Keratinocyte (primary cell): ENCODE measurements at regions not wholly inside any gene's neighbourhood (a gene's known extent, or its start where the extent isn't known, plus 50 kb on each side); places are given as distances from the start of the nearest gene placed in this dataset.

ENCODE experiments used
- DNase-seq: peaks from one replicate; pipeline ENCODE4 v3.0.0-alpha.2; 2011; ENCODE audit warnings: low read depth, missing footprints, low spot score
- FAIRE-seq: peaks from 2 replicates; lab custom pipeline; 2011; peaks lifted over from hg19 to GRCh38; lab: Jason Lieb, UNC
- H2AFZ ChIP-seq: 2 replicates; pipeline ENCODE4 v1.6.0; 2012; ENCODE audit warnings: low read length, control low read depth, inconsistent platforms; ENCODE audit not compliant: control insufficient read depth
- H3K27ac ChIP-seq: 2 replicates; pipeline ENCODE4 v1.5.1; 2011; ENCODE audit warnings: low read length; ENCODE audit not compliant: control insufficient read depth, insufficient read depth
- H3K27me3 ChIP-seq: 3 replicates; pipeline ENCODE4 v1.6.0; 2011; ENCODE audit warnings: low read length; ENCODE audit not compliant: control insufficient read depth, insufficient read depth; ENCODE audit errors: extremely low read depth
- H3K36me3 ChIP-seq, 2 experiments: 2 replicates in 1 of 2; 3 replicates in 1 of 2; pipeline ENCODE4 v1.5.1; 2011; ENCODE audit warnings: low read length in 2 of 2, mild to moderate bottlenecking in 1 of 2; ENCODE audit not compliant: control insufficient read depth in 2 of 2, insufficient read depth in 2 of 2; ENCODE audit errors: extremely low read depth in 1 of 2
- H3K4me1 ChIP-seq: 3 replicates; pipeline ENCODE4 v1.5.1; 2011; ENCODE audit warnings: low read length; ENCODE audit not compliant: control insufficient read depth, insufficient read depth; ENCODE audit errors: extremely low read depth
- H3K4me2 ChIP-seq: 3 replicates; pipeline ENCODE4 v1.6.0; 2011; ENCODE audit warnings: low read depth, low read length; ENCODE audit not compliant: control insufficient read depth, insufficient read depth; ENCODE audit errors: extremely low read depth
- H3K4me3 ChIP-seq, 3 experiments: fragments of 200-600 bp in 1 of 3; sonication (generic) in 1 of 3; 2 replicates in 2 of 3; 3 replicates in 1 of 3; pipeline ENCODE4 v1.5.1; 2011 to 2016; ENCODE audit warnings: low read length in 3 of 3, mild to moderate bottlenecking in 3 of 3, control low read depth in 2 of 3, inconsistent platforms in 1 of 3, low read depth in 1 of 3, mixed read lengths in 1 of 3, mixed run types in 1 of 3, moderate library complexity in 1 of 3; ENCODE audit not compliant: control insufficient read depth in 2 of 3, insufficient read depth in 2 of 3; ENCODE audit errors: extremely low read depth in 1 of 3
- H3K79me2 ChIP-seq: 2 replicates; pipeline ENCODE4 v1.6.0; 2012; ENCODE audit warnings: low read length; ENCODE audit not compliant: control insufficient read depth, insufficient read depth
- H3K9ac ChIP-seq: 3 replicates; pipeline ENCODE4 v1.6.0; 2011; ENCODE audit warnings: low read length; ENCODE audit not compliant: control insufficient read depth, insufficient read depth; ENCODE audit errors: extremely low read depth
- H3K9me1 ChIP-seq: 3 replicates; pipeline ENCODE4 v1.6.0; 2011; ENCODE audit warnings: low read length; ENCODE audit not compliant: control insufficient read depth, insufficient read depth; ENCODE audit errors: extremely low read depth
- H3K9me3 ChIP-seq: 2 replicates; pipeline ENCODE4 v1.5.1; 2012; ENCODE audit warnings: low read depth, low read length; ENCODE audit not compliant: control insufficient read depth
- H4K20me1 ChIP-seq: 3 replicates; pipeline ENCODE4 v1.6.0; 2011; ENCODE audit warnings: low read length; ENCODE audit not compliant: control insufficient read depth, insufficient read depth; ENCODE audit errors: extremely low read depth
- EZH2 ChIP-seq: IDR thresholded peaks from one replicate; pipeline ENCODE4 v1.6.1; 2012; ENCODE audit warnings: inconsistent platforms, mild to moderate bottlenecking, low read length, moderate library complexity
- dilution Hi-C: fragments of 300-500 bp; cut with MboI; formaldehyde crosslinking; loops from one replicate; pipeline ENCODE4 v1.7.0; 2020; ENCODE audit warnings: low sequenced_read_pairs; ENCODE audit not compliant: extremely low pct_ligation_motif_present
- TF ChIP-seq, protein P1 (sequence below), 3 experiments: IDR thresholded peaks in 1 of 3; conservative IDR thresholded peaks in 1 of 3; optimal IDR thresholded peaks in 1 of 3; 2 replicates in 2 of 3; 3 replicates in 1 of 3; pipeline versions ENCODE3 to v1.5.1; 2011; ENCODE audit warnings: low read length in 3 of 3, mild to moderate bottlenecking in 3 of 3, moderate library complexity in 2 of 3, control low read depth in 1 of 3, inconsistent platforms in 1 of 3; ENCODE audit not compliant: insufficient read depth in 2 of 3; ENCODE audit errors: extremely low read depth in 1 of 3

DNA sequence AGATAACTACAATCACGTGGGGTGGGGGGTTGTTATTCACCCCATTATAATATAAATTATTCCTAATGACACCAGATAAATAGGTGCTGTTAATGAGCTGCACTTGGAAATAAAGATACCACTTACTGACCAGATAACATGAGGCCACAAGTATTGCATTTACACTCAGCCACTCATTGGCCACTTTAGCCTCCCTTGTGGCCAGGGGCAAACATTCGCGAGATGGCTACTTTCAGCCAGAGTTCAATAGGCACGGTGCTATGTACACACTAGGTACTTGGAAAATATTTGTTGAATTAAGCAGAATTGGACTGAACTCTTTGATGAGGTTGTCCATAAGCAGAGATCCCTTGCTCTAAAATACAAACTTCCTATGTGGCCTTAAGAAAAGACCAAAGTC is 713.7 kb upstream of the TENM3 start:
- H3K27ac ChIP-seq, result no peak overlapping the region
- H3K27me3 ChIP-seq, result no peaks in the 10 kb centered on the region
- H4K20me1 ChIP-seq, result no peaks in the 10 kb centered on the region
- no peak for DNase-seq
- no peak overlapping the region for H3K9ac ChIP-seq
- no peaks in the 10 kb centered on the region for H3K9me1 ChIP-seq
- TF ChIP-seq, protein P1, sequence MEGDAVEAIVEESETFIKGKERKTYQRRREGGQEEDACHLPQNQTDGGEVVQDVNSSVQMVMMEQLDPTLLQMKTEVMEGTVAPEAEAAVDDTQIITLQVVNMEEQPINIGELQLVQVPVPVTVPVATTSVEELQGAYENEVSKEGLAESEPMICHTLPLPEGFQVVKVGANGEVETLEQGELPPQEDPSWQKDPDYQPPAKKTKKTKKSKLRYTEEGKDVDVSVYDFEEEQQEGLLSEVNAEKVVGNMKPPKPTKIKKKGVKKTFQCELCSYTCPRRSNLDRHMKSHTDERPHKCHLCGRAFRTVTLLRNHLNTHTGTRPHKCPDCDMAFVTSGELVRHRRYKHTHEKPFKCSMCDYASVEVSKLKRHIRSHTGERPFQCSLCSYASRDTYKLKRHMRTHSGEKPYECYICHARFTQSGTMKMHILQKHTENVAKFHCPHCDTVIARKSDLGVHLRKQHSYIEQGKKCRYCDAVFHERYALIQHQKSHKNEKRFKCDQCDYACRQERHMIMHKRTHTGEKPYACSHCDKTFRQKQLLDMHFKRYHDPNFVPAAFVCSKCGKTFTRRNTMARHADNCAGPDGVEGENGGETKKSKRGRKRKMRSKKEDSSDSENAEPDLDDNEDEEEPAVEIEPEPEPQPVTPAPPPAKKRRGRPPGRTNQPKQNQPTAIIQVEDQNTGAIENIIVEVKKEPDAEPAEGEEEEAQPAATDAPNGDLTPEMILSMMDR (optimal IDR thresholded peaks at IDR 0.05 in 1 of 3, IDR thresholded peaks at IDR 0.05 in 1 of 3, conservative IDR thresholded peaks at IDR 0.05 in 1 of 3; ENCODE audit: extremely low read depth in 1 of 3, insufficient read depth in 2 of 3, low read length in 3 of 3), result no peak
- TF ChIP-seq EZH2, result no peak
- dilution Hi-C loops, result no loop called here
- H3K9me3 ChIP-seq, result no peaks in the 10 kb centered on the region
- no peak overlapping the region for H2AFZ ChIP-seq
- no peak overlapping the region for H3K4me3 ChIP-seq
- no peak for FAIRE-seq
- no peak overlapping the region for H3K4me2 ChIP-seq
- no peaks in the 10 kb centered on the region for H3K4me1 ChIP-seq
- no peaks in the 10 kb centered on the region for H3K36me3 ChIP-seq
- H3K79me2 ChIP-seq, result no peaks in the 10 kb centered on the region

DNA sequence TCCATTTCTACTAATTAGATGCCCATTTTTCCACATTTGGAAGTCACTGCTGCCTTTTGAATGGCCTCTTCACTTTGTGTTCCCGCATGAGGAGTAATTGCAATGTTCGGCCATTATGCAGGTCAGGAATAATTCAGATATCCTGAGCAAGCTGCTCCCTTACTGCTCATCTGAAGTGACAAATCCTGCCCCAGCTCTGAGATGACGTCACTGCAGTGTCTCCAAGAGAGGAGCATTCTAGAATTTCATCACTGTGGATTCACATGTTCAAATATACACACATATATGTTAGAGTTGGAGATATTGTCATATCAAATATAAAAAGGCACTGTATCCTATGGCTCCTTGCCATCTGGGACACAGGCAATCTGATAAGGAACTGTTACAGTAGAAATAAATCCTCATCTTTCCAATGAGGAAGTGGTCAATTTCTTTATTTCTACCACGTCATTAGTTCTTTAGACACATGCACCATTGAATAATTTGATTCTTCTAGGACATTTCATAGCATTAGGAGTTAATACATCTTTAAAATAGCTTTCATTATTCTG is 706.9 kb upstream of the TENM3 start:
- no peaks in the 10 kb centered on the region for H3K9me3 ChIP-seq
- H3K36me3 ChIP-seq, result no peaks in the 10 kb centered on the region
- H3K79me2 ChIP-seq, result no peaks in the 10 kb centered on the region
- dilution Hi-C loops, result no loop called here
- H3K9ac ChIP-seq, result no peak overlapping the region
- no peaks in the 10 kb centered on the region for H4K20me1 ChIP-seq
- H2AFZ ChIP-seq, result no peak overlapping the region
- no peak overlapping the region for H3K27ac ChIP-seq
- no peaks in the 10 kb centered on the region for H3K4me1 ChIP-seq
- FAIRE-seq, result no peak
- no peak overlapping the region for H3K4me2 ChIP-seq
- no peaks in the 10 kb centered on the region for H3K9me1 ChIP-seq
- H3K27me3 ChIP-seq, result no peaks in the 10 kb centered on the region
- H3K4me3 ChIP-seq, result no peak overlapping the region
- no peak for TF ChIP-seq EZH2
- TF ChIP-seq, protein P1 (optimal IDR thresholded peaks at IDR 0.05 in 1 of 3, IDR thresholded peaks at IDR 0.05 in 1 of 3, conservative IDR thresholded peaks at IDR 0.05 in 1 of 3; ENCODE audit: extremely low read depth in 1 of 3, insufficient read depth in 2 of 3, low read length in 3 of 3), result no peak
- no peak for DNase-seq
